ENCODE measurements at regions not wholly inside any gene's neighbourhood (a gene's known extent, or its start where the extent isn't known, plus 50 kb on each side); places are given as distances from the start of the nearest gene placed in this dataset.

- WGBS, 2 donors: 82 to 89% methylated on average over 6 of the region's 6 CpGs
- intact Hi-C loops (cut with DNase I): no loop called here
- peaks cover 0 to 5% (median 0%) of the 10 kb centered on the region in 4 donors for H3K27me3 ChIP-seq
- no peaks in the 10 kb centered on the region for H3K9me3 ChIP-seq
- no peaks in the 10 kb centered on the region for H3K36me3 ChIP-seq
- H3K27ac ChIP-seq: no peak overlapping the region
- DNase-seq: no peak
- TF ChIP-seq, protein P1, sequence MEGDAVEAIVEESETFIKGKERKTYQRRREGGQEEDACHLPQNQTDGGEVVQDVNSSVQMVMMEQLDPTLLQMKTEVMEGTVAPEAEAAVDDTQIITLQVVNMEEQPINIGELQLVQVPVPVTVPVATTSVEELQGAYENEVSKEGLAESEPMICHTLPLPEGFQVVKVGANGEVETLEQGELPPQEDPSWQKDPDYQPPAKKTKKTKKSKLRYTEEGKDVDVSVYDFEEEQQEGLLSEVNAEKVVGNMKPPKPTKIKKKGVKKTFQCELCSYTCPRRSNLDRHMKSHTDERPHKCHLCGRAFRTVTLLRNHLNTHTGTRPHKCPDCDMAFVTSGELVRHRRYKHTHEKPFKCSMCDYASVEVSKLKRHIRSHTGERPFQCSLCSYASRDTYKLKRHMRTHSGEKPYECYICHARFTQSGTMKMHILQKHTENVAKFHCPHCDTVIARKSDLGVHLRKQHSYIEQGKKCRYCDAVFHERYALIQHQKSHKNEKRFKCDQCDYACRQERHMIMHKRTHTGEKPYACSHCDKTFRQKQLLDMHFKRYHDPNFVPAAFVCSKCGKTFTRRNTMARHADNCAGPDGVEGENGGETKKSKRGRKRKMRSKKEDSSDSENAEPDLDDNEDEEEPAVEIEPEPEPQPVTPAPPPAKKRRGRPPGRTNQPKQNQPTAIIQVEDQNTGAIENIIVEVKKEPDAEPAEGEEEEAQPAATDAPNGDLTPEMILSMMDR (IDR thresholded peaks at IDR 0.05): no peak
- TF ChIP-seq POLR2A (IDR thresholded peaks at IDR 0.05): no peak
- no peak overlapping the region for H3K4me3 ChIP-seq
- H3K4me1 ChIP-seq: no peaks in the 10 kb centered on the region
Measured at GRCh38 chr2:126801473-126801872, 97.2 kb upstream of the TEX51 start.

DNA sequence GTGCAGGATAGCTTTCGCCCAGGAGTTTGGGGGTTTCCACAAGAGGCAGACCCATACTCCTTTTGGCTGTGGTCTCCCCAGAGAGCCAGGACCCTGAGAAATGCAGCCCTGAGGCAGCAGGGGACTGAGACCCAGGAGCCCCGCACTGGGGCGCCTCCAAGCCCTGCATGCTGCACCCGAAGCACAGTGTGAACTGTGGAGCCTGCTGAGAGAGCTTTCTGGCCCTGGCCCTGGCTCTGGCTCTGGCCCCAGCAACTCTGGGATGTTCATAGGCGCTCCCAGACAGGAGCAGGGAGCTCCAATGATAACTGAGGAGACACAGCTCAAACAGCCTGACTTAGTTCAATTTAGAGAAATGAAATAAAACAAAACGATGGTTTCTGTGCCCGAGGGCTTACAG is 96.4 kb upstream of the TEX51 start:
- H3K27ac ChIP-seq: no peak overlapping the region
- no peak overlapping the region for H3K4me3 ChIP-seq
- H3K4me1 ChIP-seq: no peaks in the 10 kb centered on the region
- no peak for DNase-seq
- no peaks in the 10 kb centered on the region for H3K9me3 ChIP-seq
- H3K36me3 ChIP-seq: no peaks in the 10 kb centered on the region
- 60 to 77% methylated on average over 4 to 5 of the region's 7 CpGs for WGBS, 2 donors
- TF ChIP-seq POLR2A (IDR thresholded peaks at IDR 0.05): no peak
- TF ChIP-seq, protein P1 (IDR thresholded peaks at IDR 0.05): no peak
- intact Hi-C loops (cut with DNase I): no loop called here
- peaks cover 0 to 5% (median 0%) of the 10 kb centered on the region in 4 donors for H3K27me3 ChIP-seq

DNA sequence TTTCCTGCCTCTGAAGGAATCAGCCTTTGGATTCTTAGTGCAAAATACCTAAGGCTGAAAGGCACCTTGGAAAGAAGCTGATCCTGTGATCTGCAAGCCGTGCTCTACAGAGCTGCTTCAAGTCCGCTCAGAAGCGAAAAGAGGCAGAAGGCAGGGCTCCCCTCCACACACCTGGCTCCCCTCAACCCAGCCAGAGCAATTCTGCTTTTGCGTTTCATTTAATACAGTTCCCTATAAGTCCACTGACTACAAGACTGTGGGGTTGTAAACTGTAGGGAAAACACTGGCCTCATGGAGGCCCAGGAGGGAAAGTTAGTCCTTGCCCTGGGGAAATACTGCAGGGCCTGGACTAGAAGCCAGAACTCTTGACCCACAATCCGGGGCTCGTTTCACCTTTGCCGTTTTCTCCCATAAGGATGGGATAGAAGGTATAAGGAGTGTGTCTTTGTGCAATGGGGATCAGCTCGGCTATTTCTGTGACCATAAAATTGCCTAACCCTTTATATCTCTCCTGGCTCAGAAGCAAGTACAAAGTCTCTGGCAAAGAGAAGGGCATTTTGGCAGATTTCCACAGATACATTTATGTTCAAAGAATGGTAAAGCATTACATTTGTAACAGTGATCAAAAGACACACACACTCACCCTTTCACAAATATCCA is 95.8 kb upstream of the TEX51 start:
- Histone ChIP-seq H3K4me3 (no peak overlapping the region), H3K36me3 (no peaks in the 10 kb centered on the region), H3K27ac (no peak overlapping the region), H3K9me3 (no peaks in the 10 kb centered on the region), H3K4me1 (no peaks in the 10 kb centered on the region), H3K27me3 (peaks cover 0 to 5% (median 0%) of the 10 kb centered on the region in 4 donors)
- no peak for TF ChIP-seq POLR2A (IDR thresholded peaks at IDR 0.05)
- TF ChIP-seq, protein P1 (IDR thresholded peaks at IDR 0.05): no peak
- no peak for DNase-seq
- 60 to 66% methylated on average over 5 of the region's 8 CpGs for WGBS, 2 donors
- intact Hi-C loops (cut with DNase I): no loop called here

DNA sequence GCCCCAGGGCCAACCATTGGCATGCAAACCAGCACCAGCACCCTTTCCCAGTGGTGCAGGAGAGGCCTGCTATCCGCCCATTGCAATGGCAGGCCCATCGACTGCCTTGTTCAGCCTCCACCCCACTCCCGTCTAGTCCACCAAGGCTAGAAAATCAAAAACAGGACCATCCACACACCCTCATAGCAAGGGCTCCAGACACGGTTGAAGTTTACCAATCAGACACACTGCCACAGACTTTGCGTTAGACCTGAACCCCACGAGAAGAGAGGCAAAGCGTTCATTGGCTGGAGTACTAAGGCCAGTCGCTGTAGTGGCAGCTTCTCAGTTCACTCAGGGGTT is 95.3 kb upstream of the TEX51 start:
- Histone ChIP-seq H3K27ac (no peak overlapping the region), H3K4me1 (no peaks in the 10 kb centered on the region), H3K9me3 (no peaks in the 10 kb centered on the region), H3K4me3 (no peak overlapping the region), H3K36me3 (no peaks in the 10 kb centered on the region), H3K27me3 (peaks cover 0 to 5% (median 0%) of the 10 kb centered on the region in 4 donors)
- WGBS, 2 donors: 67 to 83% methylated on average over 5 to 8 of the region's 8 CpGs
- TF ChIP-seq, protein P1 (IDR thresholded peaks at IDR 0.05): no peak
- TF ChIP-seq POLR2A (IDR thresholded peaks at IDR 0.05): no peak
- no peak for DNase-seq
- intact Hi-C loops (cut with DNase I): no loop called here

GRCh38 chr2:126804347-126804746 is 94.3 kb upstream of the TEX51 start:
- no peaks in the 10 kb centered on the region for H3K9me3 ChIP-seq
- DNase-seq: no peak
- TF ChIP-seq POLR2A (IDR thresholded peaks at IDR 0.05): no peak
- TF ChIP-seq, protein P1 (IDR thresholded peaks at IDR 0.05): no peak
- no peaks in the 10 kb centered on the region for H3K27me3 ChIP-seq
- intact Hi-C loops (cut with DNase I): no loop called here
- no peaks in the 10 kb centered on the region for H3K4me1 ChIP-seq
- WGBS, 2 donors: 50 to 86% methylated on average over 2 to 17 of the region's 17 CpGs
- no peak overlapping the region for H3K4me3 ChIP-seq
- no peak overlapping the region for H3K27ac ChIP-seq
- H3K36me3 ChIP-seq: no peaks in the 10 kb centered on the region
